ENCODE measurements at regions not wholly inside any gene's neighbourhood (a gene's known extent, or its start where the extent isn't known, plus 50 kb on each side); places are given as distances from the start of the nearest gene placed in this dataset.

- Histone ChIP-seq H3K9me3 (ENCODE audit: control insufficient read depth, insufficient read depth, low read depth, low read length) (no peaks in the 10 kb centered on the region), H3K27me3 (ENCODE audit: control insufficient read depth, insufficient read depth, low read length) (no peaks in the 10 kb centered on the region), H3K4me1 (ENCODE audit: control insufficient read depth, insufficient read depth, low read length) (no peaks in the 10 kb centered on the region), H3K27ac (ENCODE audit: low read length) (no peak overlapping the region), H3K36me3 (ENCODE audit: control insufficient read depth, insufficient read depth, low read length) (no peaks in the 10 kb centered on the region), H3K4me3 (ENCODE audit: low read depth in 2 of 2, low read length in 2 of 2) (no peak overlapping the region)
- no TSS peak for BruUV-seq (replicated peaks)
- in situ Hi-C loops (cut with HindIII; ENCODE audit: low pct_unique_long_range_greater_than_20kb, low sequenced_read_pairs), result no loop called here
- no peak for ATAC-seq
- no peak for DNase-seq (ENCODE audit: low read depth, low spot score)
- CTCF ChIA-PET, result no interaction called here
- POLR2A ChIA-PET, result no interaction called here
- TF ChIP-seq POLR2AphosphoS5 (IDR thresholded peaks at IDR 0.05; ENCODE audit: low read depth, low read length) (no peak), SIN3A (IDR thresholded peaks at IDR 0.05; ENCODE audit: borderline replicate concordance, insufficient read depth, low read depth, low read length) (no peak), TCF7L2 (IDR thresholded peaks at IDR 0.05; ENCODE audit: low read depth, low read length) (no peak), REST (IDR thresholded peaks at IDR 0.05; ENCODE audit: insufficient read depth in 1 of 2, low read depth in 2 of 2, low read length in 1 of 2) (no peak), CTCF (IDR thresholded peaks at IDR 0.05) (no peak)
- intact Hi-C loops (cut with micrococcal nuclease; ENCODE audit: unreplicated experiment), result no loop called here
Observed at GRCh38 chr14:95034788-95035187, 122.5 kb downstream of the DICER1 start.

- H3K36me3 ChIP-seq (ENCODE audit: control insufficient read depth, insufficient read depth, low read length), result no peaks in the 10 kb centered on the region
- no peak for TF ChIP-seq TCF7L2 (IDR thresholded peaks at IDR 0.05; ENCODE audit: low read depth, low read length)
- TF ChIP-seq POLR2AphosphoS5 (IDR thresholded peaks at IDR 0.05; ENCODE audit: low read depth, low read length), result no peak
- no peak for TF ChIP-seq CTCF (IDR thresholded peaks at IDR 0.05)
- TF ChIP-seq SIN3A (IDR thresholded peaks at IDR 0.05; ENCODE audit: borderline replicate concordance, insufficient read depth, low read depth, low read length), result no peak
- no peak for TF ChIP-seq REST (IDR thresholded peaks at IDR 0.05; ENCODE audit: insufficient read depth in 1 of 2, low read depth in 2 of 2, low read length in 1 of 2)
- in situ Hi-C loops (cut with HindIII; ENCODE audit: low pct_unique_long_range_greater_than_20kb, low sequenced_read_pairs) (no loop called here), intact Hi-C loops (cut with micrococcal nuclease; ENCODE audit: unreplicated experiment) (no loop called here)
- H3K4me1 ChIP-seq (ENCODE audit: control insufficient read depth, insufficient read depth, low read length), result no peaks in the 10 kb centered on the region
- ATAC-seq, result no peak
- no peaks in the 10 kb centered on the region for H3K27me3 ChIP-seq (ENCODE audit: control insufficient read depth, insufficient read depth, low read length)
- POLR2A ChIA-PET, result no interaction called here
- no peak for DNase-seq (ENCODE audit: low read depth, low spot score)
- no peaks in the 10 kb centered on the region for H3K9me3 ChIP-seq (ENCODE audit: control insufficient read depth, insufficient read depth, low read depth, low read length)
- no peak overlapping the region for H3K4me3 ChIP-seq (ENCODE audit: low read depth in 2 of 2, low read length in 2 of 2)
- no TSS peak for BruUV-seq (replicated peaks)
- no peak overlapping the region for H3K27ac ChIP-seq (ENCODE audit: low read length)
- CTCF ChIA-PET, result no interaction called here
Observed at GRCh38 chr14:95033682-95034632, 123.4 kb downstream of the DICER1 start.
